K562 (cell line): ENCODE measurements at regions not wholly inside any gene's neighbourhood (a gene's known extent, or its start where the extent isn't known, plus 50 kb on each side); places are given as distances from the start of the nearest gene placed in this dataset.

ENCODE experiments used
- ATAC-seq: fragments of 200-7000 bp; cut with Tn5 transposase; 3 replicates; pipeline ENCODE4 v1.9.1; 2020; ENCODE audit warnings: moderate library complexity
- BruUV-seq: library from RNA; stranded (reverse); fragments of 400-500 nt; replicated peaks from 2 replicates; lab custom pipeline; 2021; lab: Mats Ljungman, UMichigan
- CTCF ChIA-PET: fragments of 300-600 bp; formaldehyde crosslinking; extraction: SDS; loops from one replicate; lab custom pipeline; 2021; ENCODE audit warnings: low intra/inter-chr PET ratio; lab: Yijun Ruan, JAX
- POLR2A ChIA-PET: fragments of 300-600, 350-650 bp; sonication (Branson Sonifier 250); formaldehyde crosslinking; extraction: SDS; loops from one replicate; lab custom pipeline; 2021; ENCODE audit warnings: antibody characterized with exemption, inconsistent platforms; lab: Yijun Ruan, JAX
- DNase-seq, 4 experiments: peaks; one replicate each; pipeline versions ENCODE4 v3.0.0 to v3.0.0-alpha.2; 2011 to 2018; ENCODE audit warnings: low spot score in 3 of 4, mixed read lengths in 3 of 4; ENCODE audit errors: extremely low read depth in 1 of 4
- FAIRE-seq: peaks from 2 replicates; lab custom pipeline; 2011; peaks lifted over from hg19 to GRCh38; lab: Jason Lieb, UNC
- H2AFZ ChIP-seq: 2 replicates; pipeline ENCODE4 v1.6.0; 2011; ENCODE audit warnings: low read depth, low read length, control low read depth, inconsistent platforms
- H3K27ac ChIP-seq: fragments of 200-600 bp; 3 replicates; pipeline ENCODE4 v1.8.0; 2011; ENCODE audit warnings: low read depth, mild to moderate bottlenecking, control low read depth, inconsistent platforms, low read length, moderate library complexity, mixed read lengths; ENCODE audit errors: extremely low read depth
- H3K27me3 ChIP-seq, 2 experiments: fragments of 300-600 bp in 1 of 2; 2 replicates in 1 of 2; 3 replicates in 1 of 2; pipeline versions ENCODE4 v1.6.0 to v1.8.0; 2011; ENCODE audit warnings: inconsistent platforms in 2 of 2, low read length in 2 of 2, mild to moderate bottlenecking in 1 of 2, mixed read lengths in 1 of 2, moderate library complexity in 1 of 2; ENCODE audit not compliant: control insufficient read depth in 2 of 2, insufficient read depth in 2 of 2
- H3K36me3 ChIP-seq: fragments of 300-600 bp; 3 replicates; pipeline ENCODE4 v1.8.0; 2011; ENCODE audit warnings: mild to moderate bottlenecking, low read length, inconsistent platforms; ENCODE audit not compliant: control insufficient read depth, insufficient read depth
- H3K4me1 ChIP-seq, 2 experiments: fragments of 200-600 bp in 1 of 2; replicated peaks in 1 of 2; 2 replicates in 1 of 2; 3 replicates in 1 of 2; pipeline versions ENCODE4 v1.5.1 to v1.8.0; 2011; ENCODE audit warnings: inconsistent platforms in 2 of 2, low read length in 2 of 2, mild to moderate bottlenecking in 1 of 2, mixed read lengths in 1 of 2, moderate library complexity in 1 of 2; ENCODE audit not compliant: control insufficient read depth in 2 of 2, insufficient read depth in 2 of 2
- H3K4me2 ChIP-seq: 2 replicates; pipeline ENCODE4 v1.6.1; 2011; ENCODE audit warnings: low read length, control low read depth, inconsistent platforms, mixed read lengths; ENCODE audit not compliant: insufficient read depth
- H3K4me3 ChIP-seq: fragments of 200-600 bp; sonication (generic), shearing (Covaris generic); 2 replicates; pipeline ENCODE4 v1.5.1; 2016; ENCODE audit warnings: control low read depth, inconsistent platforms
- H3K79me2 ChIP-seq: fragments of 200-600 bp; 3 replicates; pipeline ENCODE4 v1.8.0; 2011; ENCODE audit warnings: low read length, inconsistent platforms; ENCODE audit not compliant: control insufficient read depth, insufficient read depth
- H3K9ac ChIP-seq, 2 experiments: 2 replicates each; pipeline versions ENCODE4 v1.6.0 to v1.6.1; 2011; ENCODE audit warnings: low read depth in 2 of 2, low read length in 2 of 2, control low read depth in 1 of 2, inconsistent platforms in 1 of 2, mild to moderate bottlenecking in 1 of 2, mixed read lengths in 1 of 2; ENCODE audit not compliant: insufficient read depth in 1 of 2
- H3K9me1 ChIP-seq: one replicate; pipeline ENCODE4 v1.6.0; 2011; ENCODE audit warnings: inconsistent platforms, mild to moderate bottlenecking, low read length, moderate library complexity; ENCODE audit not compliant: control insufficient read depth, insufficient read depth
- H3K9me3 ChIP-seq: replicated peaks from 2 replicates; pipeline ENCODE4 v1.5.1; 2011; ENCODE audit warnings: low read depth, low read length, inconsistent platforms; ENCODE audit not compliant: control insufficient read depth, insufficient read depth
- H4K20me1 ChIP-seq: replicated peaks from 2 replicates; pipeline ENCODE4 v1.6.1; 2011; ENCODE audit warnings: low read length, inconsistent platforms, mixed read lengths; ENCODE audit not compliant: control insufficient read depth, insufficient read depth
- DPF2 ChIP-seq: fragments of 450-650 bp; IDR thresholded peaks from 2 replicates; pipeline ENCODE4 v1.6.1; 2016
- NR2C2 ChIP-seq, 2 experiments: fragments of 200-800 bp in 1 of 2; sonication (Bioruptor generic) in 1 of 2; sonication (generic) in 1 of 2; formaldehyde crosslinking in 1 of 2; IDR thresholded peaks; 2 replicates each; pipeline versions ENCODE4 v1.6.1 to v1.8.0; 2016 to 2022; ENCODE audit warnings: mild to moderate bottlenecking in 1 of 2, missing compliant biosample characterization in 1 of 2, missing genetic modification characterization in 1 of 2, missing genetic modification reagents in 1 of 2
- PTTG1 ChIP-seq: fragments of 450-650 bp; IDR thresholded peaks from 2 replicates; pipeline ENCODE4 v1.6.1; 2016; ENCODE audit warnings: low read depth, mild to moderate bottlenecking, missing genetic modification characterization, missing compliant biosample characterization
- ZBTB11 ChIP-seq, 3 experiments: fragments of 200-800 bp in 1 of 3; fragments of 250-450 bp in 1 of 3; fragments of 450-650 bp in 1 of 3; sonication (Bioruptor Pico) in 1 of 3; sonication (Bioruptor generic) in 1 of 3; formaldehyde crosslinking in 1 of 3; IDR thresholded peaks; 2 replicates each; pipeline versions ENCODE4 v1.6.1 to v1.8.0; 2016 to 2022; ENCODE audit warnings: mild to moderate bottlenecking in 2 of 3, missing genetic modification characterization in 2 of 3, missing compliant biosample characterization in 1 of 3, moderate library complexity in 1 of 3
- ZFP1 ChIP-seq: fragments of 450-650 bp; formaldehyde crosslinking; IDR thresholded peaks from 2 replicates; pipeline ENCODE4 v1.4.0; 2020; ENCODE audit warnings: mild to moderate bottlenecking, mixed read lengths
- ZNF316 ChIP-seq: fragments of 450-650 bp; IDR thresholded peaks from 2 replicates; pipeline ENCODE4 v1.6.1; 2016
- ZNF445 ChIP-seq: fragments of 250-450 bp; sonication (Bioruptor Pico); IDR thresholded peaks from 2 replicates; pipeline ENCODE4 v1.4.0; 2020; ENCODE audit warnings: low read depth, mild to moderate bottlenecking, moderate library complexity
- ZNF644 ChIP-seq: fragments of 200-800 bp; sonication (Bioruptor generic); IDR thresholded peaks from 2 replicates; pipeline ENCODE4 v1.6.1; 2016; ENCODE audit warnings: low read depth, missing genetic modification characterization, missing compliant biosample characterization
- ZSCAN29 ChIP-seq: fragments of 450-650 bp; IDR thresholded peaks from 2 replicates; pipeline ENCODE4 v1.6.1; 2017
- WGBS: fragments of 100-300 bp; shearing (Covaris generic); methylation state at CpG from one replicate; pipeline ENCODE4 v1.1.6; 2016; ENCODE audit warnings: low coverage, mixed read lengths; ENCODE audit not compliant: insufficient coverage; ENCODE audit errors: missing lambda C conversion rate; 5-methylcytosine and 5-hydroxymethylcytosine counted together
- in situ Hi-C: fragments of 300-500 bp; cut with MboI; formaldehyde crosslinking; loops from 4 replicates; pipeline ENCODE4 v1.15.0; 2018; ENCODE audit warnings: inconsistent platforms, mixed read lengths
- intact Hi-C: fragments of 100-400 bp; cut with micrococcal nuclease; formaldehyde crosslinking; loops from 2 replicates; pipeline ENCODE4 v1.14.2; 2022
- TF ChIP-seq, protein P1 (sequence below): sonication (generic); formaldehyde crosslinking; IDR thresholded peaks from 2 replicates; pipeline ENCODE4 v1.8.0; 2023; ENCODE audit warnings: mild to moderate bottlenecking, missing genetic modification reagents
- TF ChIP-seq, protein P2 (sequence below), 3 experiments: fragments of 200-800 bp in 1 of 3; sonication (Bioruptor generic) in 1 of 3; sonication (generic) in 1 of 3; formaldehyde crosslinking in 1 of 3; IDR thresholded peaks; 2 replicates each; pipeline versions ENCODE4 v1.6.1 to v1.8.0; 2016 to 2022; ENCODE audit warnings: mild to moderate bottlenecking in 2 of 3, missing compliant biosample characterization in 2 of 3, missing genetic modification characterization in 2 of 3, missing genetic modification reagents in 1 of 3
- TF ChIP-seq, protein P3 (sequence below): sonication (generic); IDR thresholded peaks from 2 replicates; pipeline ENCODE4 v1.6.1; 2016

- TF ChIP-seq ZNF445: no peak
- TF ChIP-seq, protein P1, sequence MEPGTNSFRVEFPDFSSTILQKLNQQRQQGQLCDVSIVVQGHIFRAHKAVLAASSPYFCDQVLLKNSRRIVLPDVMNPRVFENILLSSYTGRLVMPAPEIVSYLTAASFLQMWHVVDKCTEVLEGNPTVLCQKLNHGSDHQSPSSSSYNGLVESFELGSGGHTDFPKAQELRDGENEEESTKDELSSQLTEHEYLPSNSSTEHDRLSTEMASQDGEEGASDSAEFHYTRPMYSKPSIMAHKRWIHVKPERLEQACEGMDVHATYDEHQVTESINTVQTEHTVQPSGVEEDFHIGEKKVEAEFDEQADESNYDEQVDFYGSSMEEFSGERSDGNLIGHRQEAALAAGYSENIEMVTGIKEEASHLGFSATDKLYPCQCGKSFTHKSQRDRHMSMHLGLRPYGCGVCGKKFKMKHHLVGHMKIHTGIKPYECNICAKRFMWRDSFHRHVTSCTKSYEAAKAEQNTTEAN: no peak
These were observed 484.9 kb upstream of the ATP2B1 start (continued) for GRCh38 chr12:90193500-90193899.

- H3K4me2 ChIP-seq: no peak overlapping the region
- 0% methylated on average over 2 of the region's 2 CpGs for WGBS
- H3K9ac ChIP-seq: no peak overlapping the region
- no peaks in the 10 kb centered on the region for H3K36me3 ChIP-seq
- H3K27ac ChIP-seq: no peak overlapping the region
- no peaks in the 10 kb centered on the region for H3K4me1 ChIP-seq
- H4K20me1 ChIP-seq: no peaks in the 10 kb centered on the region
- H2AFZ ChIP-seq: no peak overlapping the region
- intact Hi-C loops (no loop called here), in situ Hi-C loops (no loop called here)
- ATAC-seq: no peak
- no peaks in the 10 kb centered on the region for H3K27me3 ChIP-seq
- POLR2A ChIA-PET: no interaction called here
- no peaks in the 10 kb centered on the region for H3K79me2 ChIP-seq
- BruUV-seq: no TSS peak
- no peak for FAIRE-seq
- H3K9me1 ChIP-seq: no peaks in the 10 kb centered on the region
- H3K4me3 ChIP-seq: no peak overlapping the region
- DNase-seq: no peak
- CTCF ChIA-PET: no interaction called here
- no peaks in the 10 kb centered on the region; the same call in 1 of the 2 replicates for H3K9me3 ChIP-seq
- TF ChIP-seq PTTG1 (no peak), ZNF316 (no peak), NR2C2 (CRISPR knock-in tag; IDR thresholded peaks at IDR 0.05) (no peak), NR2C2 (tag; IDR thresholded peaks at IDR 0.05) (no peak), ZNF644 (tag) (no peak), ZSCAN29 (no peak), ZBTB11 (CRISPR knock-in tag; IDR thresholded peaks at IDR 0.05) (no peak), ZFP1 (no peak), DPF2 (no peak)
- TF ChIP-seq, protein P2, sequence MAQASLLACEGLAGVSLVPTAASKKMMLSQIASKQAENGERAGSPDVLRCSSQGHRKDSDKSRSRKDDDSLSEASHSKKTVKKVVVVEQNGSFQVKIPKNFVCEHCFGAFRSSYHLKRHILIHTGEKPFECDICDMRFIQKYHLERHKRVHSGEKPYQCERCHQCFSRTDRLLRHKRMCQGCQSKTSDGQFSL (CRISPR knock-in tag; IDR thresholded peaks at IDR 0.05): no peak
- TF ChIP-seq, protein P2 (tag; IDR thresholded peaks at IDR 0.05): no peak
- TF ChIP-seq, protein P3, sequence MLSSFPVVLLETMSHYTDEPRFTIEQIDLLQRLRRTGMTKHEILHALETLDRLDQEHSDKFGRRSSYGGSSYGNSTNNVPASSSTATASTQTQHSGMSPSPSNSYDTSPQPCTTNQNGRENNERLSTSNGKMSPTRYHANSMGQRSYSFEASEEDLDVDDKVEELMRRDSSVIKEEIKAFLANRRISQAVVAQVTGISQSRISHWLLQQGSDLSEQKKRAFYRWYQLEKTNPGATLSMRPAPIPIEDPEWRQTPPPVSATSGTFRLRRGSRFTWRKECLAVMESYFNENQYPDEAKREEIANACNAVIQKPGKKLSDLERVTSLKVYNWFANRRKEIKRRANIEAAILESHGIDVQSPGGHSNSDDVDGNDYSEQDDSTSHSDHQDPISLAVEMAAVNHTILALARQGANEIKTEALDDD: no peak
These were observed 480.2 kb upstream of the ATP2B1 start for GRCh38 chr12:90188857-90189256.
